Testis (tissue), 2 donors: ENCODE measurements at regions not wholly inside any gene's neighbourhood (a gene's known extent, or its start where the extent isn't known, plus 50 kb on each side); places are given as distances from the start of the nearest gene placed in this dataset.

Experiments used
- POLR2A ChIP-seq: fragments of 450-650 bp; IDR thresholded peaks from one replicate; pipeline ENCODE4 v1.6.1; 2017; ENCODE audit warnings: antibody characterized with exemption, mild to moderate bottlenecking, moderate library complexity
- TF ChIP-seq, protein P1 (sequence below), 3 experiments: fragments of 450-650 bp in 2 of 3; fragments of 200-600 bp in 1 of 3; sonication (generic) in 1 of 3; IDR thresholded peaks; one replicate each; pipeline ENCODE4 v1.5.1; 2016 to 2019; ENCODE audit warnings: antibody characterized with exemption in 3 of 3, mild to moderate bottlenecking in 2 of 3, moderate library complexity in 1 of 3

DNA sequence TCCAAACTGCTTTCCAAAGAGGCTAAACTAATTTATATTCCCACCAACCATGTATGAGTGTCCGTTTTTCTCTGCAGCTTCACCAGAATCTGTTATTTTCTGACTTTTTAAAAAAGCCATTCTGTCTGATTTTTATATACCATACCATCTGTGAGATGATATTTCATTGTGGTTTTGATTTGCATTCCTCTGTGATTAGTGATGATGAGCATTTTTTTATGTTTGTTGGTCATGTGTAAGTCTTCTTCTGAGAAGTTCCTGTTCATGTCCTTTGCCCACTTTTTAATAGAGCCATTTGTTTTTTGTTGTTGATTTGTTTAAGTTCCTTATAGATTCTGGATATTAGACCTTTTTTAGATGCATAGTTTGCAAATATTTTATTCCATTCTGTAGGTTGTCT, 179.4 kb upstream of the ALCAM start:
- TF ChIP-seq, protein P1, sequence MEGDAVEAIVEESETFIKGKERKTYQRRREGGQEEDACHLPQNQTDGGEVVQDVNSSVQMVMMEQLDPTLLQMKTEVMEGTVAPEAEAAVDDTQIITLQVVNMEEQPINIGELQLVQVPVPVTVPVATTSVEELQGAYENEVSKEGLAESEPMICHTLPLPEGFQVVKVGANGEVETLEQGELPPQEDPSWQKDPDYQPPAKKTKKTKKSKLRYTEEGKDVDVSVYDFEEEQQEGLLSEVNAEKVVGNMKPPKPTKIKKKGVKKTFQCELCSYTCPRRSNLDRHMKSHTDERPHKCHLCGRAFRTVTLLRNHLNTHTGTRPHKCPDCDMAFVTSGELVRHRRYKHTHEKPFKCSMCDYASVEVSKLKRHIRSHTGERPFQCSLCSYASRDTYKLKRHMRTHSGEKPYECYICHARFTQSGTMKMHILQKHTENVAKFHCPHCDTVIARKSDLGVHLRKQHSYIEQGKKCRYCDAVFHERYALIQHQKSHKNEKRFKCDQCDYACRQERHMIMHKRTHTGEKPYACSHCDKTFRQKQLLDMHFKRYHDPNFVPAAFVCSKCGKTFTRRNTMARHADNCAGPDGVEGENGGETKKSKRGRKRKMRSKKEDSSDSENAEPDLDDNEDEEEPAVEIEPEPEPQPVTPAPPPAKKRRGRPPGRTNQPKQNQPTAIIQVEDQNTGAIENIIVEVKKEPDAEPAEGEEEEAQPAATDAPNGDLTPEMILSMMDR (IDR thresholded peaks at IDR 0.05), result no peak
- no peak for TF ChIP-seq POLR2A
